HG02938 (cell line): ENCODE measurements at regions not wholly inside any gene's neighbourhood (a gene's known extent, or its start where the extent isn't known, plus 50 kb on each side); places are given as distances from the start of the nearest gene placed in this dataset.
"Not testable (repeated sequence)": the region's sequence is repeated elsewhere in the genome, so short reads cannot be mapped to it uniquely, and the experiment has no call there.

Source experiments
- ATAC-seq: cut with Tn5 transposase; IDR thresholded peaks from one replicate; pipeline ENCODE4 v1.9.1; 2021; ENCODE audit warnings: mild to moderate bottlenecking, moderate library complexity; ENCODE audit not compliant: unreplicated experiment

DNA sequence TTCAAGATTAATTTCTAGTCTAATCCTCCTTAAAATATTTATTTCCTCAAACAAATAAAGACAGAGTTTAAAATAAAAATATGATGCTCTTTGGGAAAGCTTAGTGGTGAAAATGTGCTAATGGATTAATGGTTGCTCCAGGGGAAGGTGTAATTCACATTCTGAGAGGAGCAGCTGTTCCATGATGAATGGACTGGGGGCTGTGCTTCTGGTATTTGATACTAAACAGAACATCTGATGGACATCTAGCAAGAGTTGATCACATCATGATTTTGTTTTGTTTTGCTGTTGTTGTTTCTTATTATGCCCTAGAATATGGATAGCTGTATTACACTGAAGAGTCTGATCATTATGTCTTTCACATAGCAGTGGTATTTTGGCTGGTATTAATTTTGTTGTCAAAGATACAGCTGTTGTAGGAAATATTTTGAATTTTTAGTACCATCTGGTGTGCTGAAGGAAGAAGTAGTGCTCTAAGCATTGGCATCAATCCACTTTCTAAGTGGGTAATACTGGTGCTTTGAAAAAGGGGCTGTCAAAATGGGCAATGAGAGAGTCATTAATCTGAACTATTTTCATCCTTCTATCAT is 296.4 kb downstream of the ADAMTS20 start:
- no peak for ATAC-seq

- no peak for ATAC-seq
Measured at GRCh38 chr12:43252585-43252984, 299.4 kb downstream of the ADAMTS20 start.

DNA sequence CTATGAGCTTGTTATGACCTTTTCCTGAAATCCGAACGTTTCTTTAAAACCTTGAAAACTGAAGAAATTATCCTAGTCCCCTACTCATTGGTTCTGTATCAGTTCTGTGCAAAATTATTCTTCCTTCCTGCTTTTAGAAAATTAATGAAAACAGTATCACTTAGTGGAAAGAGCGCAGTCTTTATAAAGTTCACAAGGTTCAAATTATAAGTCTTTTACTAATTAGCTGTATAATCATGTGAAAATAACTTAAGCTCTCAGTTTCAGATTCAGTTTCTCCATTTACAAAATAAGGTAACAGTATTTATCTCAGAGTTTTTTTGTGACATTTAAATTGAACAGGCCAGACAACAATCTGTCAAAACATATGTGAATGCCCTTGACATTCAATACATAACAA is 306.1 kb downstream of the ADAMTS20 start:
- ATAC-seq: no peak

DNA sequence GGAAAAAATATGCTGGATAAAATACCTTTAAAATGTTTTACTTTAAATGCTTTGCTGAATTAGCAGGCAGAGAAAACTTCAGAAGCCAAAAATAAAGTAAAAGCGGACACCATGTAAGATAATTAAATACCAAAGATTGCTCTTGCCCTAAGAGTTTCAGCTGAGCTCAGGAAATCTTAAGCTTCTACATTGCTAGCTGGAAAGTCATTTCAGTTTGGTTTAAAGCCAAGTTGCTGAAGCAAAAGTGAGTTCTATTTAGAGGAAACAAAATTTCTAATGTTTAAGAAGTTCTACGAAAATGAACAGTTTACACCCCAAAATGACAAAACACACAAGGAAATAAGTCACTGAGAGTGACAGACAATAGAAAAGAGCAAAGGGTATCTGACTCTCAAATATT is 310.0 kb downstream of the ADAMTS20 start:
- no peak for ATAC-seq

GRCh38 chr12:43238281-43238680 is 313.7 kb downstream of the ADAMTS20 start:
- no peak for ATAC-seq

DNA sequence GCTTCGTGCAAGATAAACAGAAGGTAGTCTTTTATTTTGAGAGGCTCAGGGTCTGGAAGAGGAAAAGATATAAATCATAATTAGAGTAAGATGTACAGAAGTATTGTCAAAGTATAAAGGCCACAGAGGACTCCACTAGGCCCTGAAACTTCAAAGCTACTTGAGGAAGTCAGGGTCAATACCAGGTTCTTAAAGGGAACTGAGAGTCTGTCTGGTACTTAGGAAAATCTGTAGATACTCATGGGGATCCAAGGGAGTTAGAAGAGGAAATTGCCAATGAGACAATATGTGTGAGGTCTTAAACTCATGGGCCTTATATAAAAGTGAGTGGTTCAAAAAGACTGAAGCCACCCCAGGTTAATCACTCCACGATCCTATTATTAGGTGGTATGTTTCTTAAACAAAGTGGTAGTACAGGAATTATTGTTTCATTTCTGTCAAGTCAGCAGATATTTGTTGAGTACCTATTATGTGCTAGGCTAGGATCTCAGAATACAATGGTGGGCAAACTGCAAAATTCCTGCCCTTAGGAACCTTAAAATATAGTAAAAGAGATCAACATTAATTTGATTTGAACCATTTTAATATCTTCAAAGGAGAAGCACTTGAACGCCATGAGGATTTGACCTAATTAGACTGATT is 314.6 kb downstream of the ADAMTS20 start:
- ATAC-seq: no peak

GRCh38 chr12:43235721-43236120 is 316.3 kb downstream of the ADAMTS20 start:
- no peak for ATAC-seq

DNA sequence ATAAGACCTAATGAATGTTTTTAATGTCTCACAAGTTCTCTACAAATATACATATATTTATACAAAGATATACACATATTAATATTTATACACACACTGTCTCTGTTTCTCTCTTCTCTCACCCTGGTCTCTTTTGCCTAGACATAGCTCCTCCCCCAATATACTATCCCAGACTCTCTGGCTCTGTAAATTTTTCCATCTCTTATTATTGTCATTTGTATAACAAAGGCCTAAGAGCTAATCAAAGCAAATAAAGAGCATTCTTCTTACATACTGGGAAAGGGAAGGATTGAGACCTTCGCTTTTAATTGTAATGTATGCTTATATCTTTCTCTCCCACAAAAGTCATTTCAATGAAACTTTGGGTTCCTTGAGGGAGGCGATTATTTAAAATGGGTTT is 318.1 kb downstream of the ADAMTS20 start:
- ATAC-seq: no peak

- ATAC-seq: no peak
Measured at GRCh38 chr12:43226151-43226550, 325.9 kb downstream of the ADAMTS20 start.

- ATAC-seq: not testable (repeated sequence)
Measured at GRCh38 chr12:43224190-43224805, 327.7 kb downstream of the ADAMTS20 start.

DNA sequence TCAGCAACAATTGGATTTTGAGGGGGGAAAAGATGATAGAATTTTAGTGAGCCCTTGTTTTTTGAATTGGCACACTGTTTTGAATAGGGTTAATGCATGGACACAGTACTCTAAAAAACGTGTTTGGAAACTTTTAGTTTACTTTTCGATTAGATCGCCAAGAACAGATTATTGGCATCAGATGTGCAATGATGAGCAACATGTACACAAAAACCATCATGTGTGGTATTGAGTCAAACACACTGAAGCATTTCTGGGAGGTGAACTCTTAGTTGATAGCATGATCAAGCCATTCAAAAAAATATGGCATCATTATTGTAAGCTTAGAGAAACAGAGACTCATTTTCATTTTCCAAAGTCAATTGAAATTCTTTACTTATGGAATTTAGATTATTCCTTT is 329.2 kb downstream of the ADAMTS20 start:
- no peak for ATAC-seq

DNA sequence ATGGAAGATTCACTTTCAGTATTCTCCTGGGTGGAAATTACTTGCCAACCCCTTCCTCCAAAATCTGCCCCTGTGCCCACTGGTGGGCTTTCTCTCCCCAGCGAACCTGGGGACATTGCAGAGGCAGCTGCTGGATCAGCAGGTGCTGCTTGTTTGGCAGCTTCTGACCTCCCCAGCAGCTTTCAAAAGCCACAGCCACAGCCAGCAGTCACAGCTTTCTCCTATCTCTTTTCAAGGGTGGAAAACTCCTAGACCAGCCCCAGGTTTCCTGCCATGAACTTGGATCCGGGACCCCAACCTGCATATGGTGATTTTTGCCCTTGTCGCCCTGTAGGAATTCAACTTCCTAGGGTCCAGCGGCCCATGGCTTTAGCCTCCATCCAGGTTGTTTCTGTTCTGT is 330.8 kb downstream of the ADAMTS20 start:
- ATAC-seq: no peak

DNA sequence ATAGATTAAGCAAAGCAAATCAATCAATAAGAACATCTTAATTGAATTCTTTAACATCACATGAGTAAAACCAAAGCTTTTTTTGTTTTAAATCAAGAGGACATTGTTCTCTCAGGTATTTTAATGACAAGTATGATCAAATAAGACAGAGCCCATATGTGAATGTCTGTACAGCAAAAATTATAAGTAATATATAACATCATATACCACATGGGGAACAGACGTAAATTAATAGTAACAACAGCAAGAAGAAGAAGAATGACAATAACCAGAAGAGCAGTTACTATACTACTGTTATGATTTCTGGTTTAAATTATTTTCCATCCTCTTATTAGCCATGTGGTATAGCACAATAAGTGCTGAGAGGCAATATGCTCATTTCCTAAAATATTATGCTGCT is 335.5 kb downstream of the ADAMTS20 start:
- ATAC-seq: no peak

DNA sequence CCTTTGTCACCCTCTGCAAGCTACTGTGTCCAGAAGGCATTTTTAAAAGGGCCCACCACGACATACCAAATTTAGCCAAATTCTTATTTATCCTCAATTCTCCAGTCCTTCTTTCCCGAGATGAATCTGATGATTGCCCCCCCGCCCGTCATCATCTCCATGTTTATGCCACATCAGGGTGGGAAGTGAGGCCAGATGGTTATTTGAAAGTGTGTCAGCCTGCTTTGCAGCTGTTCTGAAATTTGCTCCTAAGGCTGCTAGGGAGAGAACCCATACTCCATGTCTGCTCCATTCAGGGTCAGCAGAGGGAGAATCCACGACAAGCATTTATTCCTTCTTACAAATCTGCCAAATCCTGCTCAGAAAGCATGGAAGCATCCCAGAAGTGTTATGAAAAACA is 337.8 kb downstream of the ADAMTS20 start:
- no peak for ATAC-seq

- ATAC-seq: no peak
Measured at GRCh38 chr12:43213608-43214007, 338.4 kb downstream of the ADAMTS20 start.

DNA sequence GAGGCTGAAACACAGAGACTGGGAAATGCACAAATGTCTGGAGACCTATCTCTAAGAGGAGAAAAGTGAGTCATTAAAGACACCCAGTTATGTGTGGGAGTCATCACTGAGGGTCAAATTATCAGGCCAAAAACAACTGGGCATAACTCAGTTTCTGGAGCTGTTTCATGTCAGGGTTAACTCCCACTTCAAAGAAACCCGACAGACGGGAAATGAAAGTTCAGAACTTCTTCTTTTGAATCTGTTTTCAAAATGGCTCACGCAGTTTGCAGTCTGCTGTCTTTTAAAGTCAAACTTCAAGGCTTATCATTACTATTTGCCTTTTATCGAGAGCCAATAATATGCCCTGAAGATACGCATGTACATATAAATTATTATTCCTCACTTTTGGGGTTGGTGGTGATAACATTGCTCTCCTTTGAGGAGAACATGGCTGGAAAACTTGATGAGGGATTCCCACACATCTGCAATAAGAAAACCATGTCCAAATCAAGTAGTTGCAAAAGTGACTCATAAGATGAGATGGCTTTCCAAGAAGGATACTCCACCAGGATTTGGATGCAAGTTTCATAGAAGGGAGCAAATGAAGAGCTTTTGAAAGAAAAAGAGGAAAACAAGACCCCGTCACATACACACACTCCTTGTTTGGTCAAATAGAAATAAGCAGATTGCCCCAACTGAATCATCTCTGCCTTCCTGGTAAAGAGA is 341.4 kb downstream of the ADAMTS20 start:
- peak; percentile 96 for ATAC-seq

GRCh38 chr12:43208627-43209026 is 343.4 kb downstream of the ADAMTS20 start:
- ATAC-seq: no peak

DNA sequence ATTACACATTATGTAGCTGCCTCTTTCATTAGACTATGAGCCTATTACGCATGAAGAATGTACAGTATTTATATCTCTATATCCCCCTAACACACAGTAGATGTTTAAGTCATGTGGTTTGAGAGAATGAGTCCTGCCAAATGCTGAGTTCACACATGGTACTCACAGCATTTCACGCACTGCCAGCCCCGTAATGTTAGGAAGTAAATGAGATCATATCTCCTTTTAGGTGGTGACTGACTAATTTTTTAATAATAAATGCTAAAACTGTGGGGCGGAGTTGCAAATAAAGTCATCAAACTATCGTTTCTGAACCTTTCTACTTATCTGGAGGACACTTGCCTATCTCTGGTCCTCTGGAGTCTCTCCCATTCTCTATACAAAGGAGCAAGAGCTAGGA is 343.8 kb downstream of the ADAMTS20 start:
- ATAC-seq: no peak

- no peak for ATAC-seq
Measured at GRCh38 chr12:43206396-43206795, 345.6 kb downstream of the ADAMTS20 start.

GRCh38 chr12:43198608-43199007 is 353.4 kb downstream of the ADAMTS20 start:
- no peak for ATAC-seq

GRCh38 chr12:43196268-43196907 is 355.6 kb downstream of the ADAMTS20 start:
- no peak for ATAC-seq
